A549 (cell line): ENCODE measurements at regions not wholly inside any gene's neighbourhood (a gene's known extent, or its start where the extent isn't known, plus 50 kb on each side); places are given as distances from the start of the nearest gene placed in this dataset.

Source experiments
- CEBPB ChIP-seq, 2 experiments: fragments of >200 bp in 1 of 2; sonication (Bioruptor Twin) in 1 of 2; formaldehyde crosslinking in 1 of 2; IDR thresholded peaks; 2 replicates each; pipeline ENCODE4 v1.6.1; 2012 to 2016
- CHD2 ChIP-seq: fragments of 150-350 bp; IDR thresholded peaks from 2 replicates; pipeline ENCODE4 v1.6.1; 2014; ENCODE audit warnings: low read length; ENCODE audit not compliant: partially characterized antibody
- EP300 ChIP-seq, 2 experiments: fragments of >200 bp; sonication (Bioruptor Twin); formaldehyde crosslinking; IDR thresholded peaks; 2 replicates in 1 of 2; 3 replicates in 1 of 2; pipeline ENCODE4 v1.6.1; 2016 to 2017
- HOXA7 ChIP-seq: fragments of 250-450 bp; sonication (Bioruptor Pico); IDR thresholded peaks from 2 replicates; pipeline ENCODE4 v1.5.0; 2020; ENCODE audit warnings: mild to moderate bottlenecking, moderate library complexity
- POLR2A ChIP-seq: IDR thresholded peaks from 2 replicates; pipeline ENCODE4 v1.6.1; 2012; ENCODE audit warnings: mild to moderate bottlenecking, low read length
- RCOR1 ChIP-seq: fragments of 150-350 bp; IDR thresholded peaks from 2 replicates; pipeline ENCODE4 v1.6.1; 2014; ENCODE audit warnings: antibody characterized with exemption, low read length, low read depth
- TF ChIP-seq, protein P1 (sequence below): fragments of >200 bp; sonication (Bioruptor Twin); formaldehyde crosslinking; IDR thresholded peaks from 3 replicates; pipeline ENCODE4 v1.5.1; 2016

DNA sequence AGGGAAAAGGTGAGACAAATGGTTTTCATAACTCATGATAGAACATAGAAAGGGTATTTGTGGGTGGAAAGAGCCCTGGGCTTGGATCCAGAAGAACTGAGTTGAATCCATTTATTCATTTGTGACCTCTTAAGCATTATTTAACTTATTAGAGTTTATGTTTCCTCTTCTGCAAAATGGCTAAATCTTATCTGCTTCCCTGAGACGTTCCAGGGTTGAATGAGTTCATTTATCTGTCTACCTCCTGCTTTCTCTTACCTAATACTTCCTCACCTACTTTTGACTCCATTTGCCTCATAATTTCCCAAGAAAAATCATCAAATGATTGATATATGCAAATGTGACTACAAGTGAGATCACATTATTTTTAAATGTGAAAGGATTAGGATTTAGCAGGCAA, 152.7 kb upstream of the GAS1 start:
- TF ChIP-seq POLR2A (no peak), HOXA7 (CRISPR knock-in tag) (no peak), CHD2 (no peak), EP300 (IDR thresholded peaks at IDR 0.05) (no peak), CEBPB (IDR thresholded peaks at IDR 0.05) (no peak), RCOR1 (no peak)
- TF ChIP-seq, protein P1, sequence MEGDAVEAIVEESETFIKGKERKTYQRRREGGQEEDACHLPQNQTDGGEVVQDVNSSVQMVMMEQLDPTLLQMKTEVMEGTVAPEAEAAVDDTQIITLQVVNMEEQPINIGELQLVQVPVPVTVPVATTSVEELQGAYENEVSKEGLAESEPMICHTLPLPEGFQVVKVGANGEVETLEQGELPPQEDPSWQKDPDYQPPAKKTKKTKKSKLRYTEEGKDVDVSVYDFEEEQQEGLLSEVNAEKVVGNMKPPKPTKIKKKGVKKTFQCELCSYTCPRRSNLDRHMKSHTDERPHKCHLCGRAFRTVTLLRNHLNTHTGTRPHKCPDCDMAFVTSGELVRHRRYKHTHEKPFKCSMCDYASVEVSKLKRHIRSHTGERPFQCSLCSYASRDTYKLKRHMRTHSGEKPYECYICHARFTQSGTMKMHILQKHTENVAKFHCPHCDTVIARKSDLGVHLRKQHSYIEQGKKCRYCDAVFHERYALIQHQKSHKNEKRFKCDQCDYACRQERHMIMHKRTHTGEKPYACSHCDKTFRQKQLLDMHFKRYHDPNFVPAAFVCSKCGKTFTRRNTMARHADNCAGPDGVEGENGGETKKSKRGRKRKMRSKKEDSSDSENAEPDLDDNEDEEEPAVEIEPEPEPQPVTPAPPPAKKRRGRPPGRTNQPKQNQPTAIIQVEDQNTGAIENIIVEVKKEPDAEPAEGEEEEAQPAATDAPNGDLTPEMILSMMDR, result no peak
